ENCODE measurements at regions not wholly inside any gene's neighbourhood (a gene's known extent, or its start where the extent isn't known, plus 50 kb on each side); places are given as distances from the start of the nearest gene placed in this dataset.

DNA sequence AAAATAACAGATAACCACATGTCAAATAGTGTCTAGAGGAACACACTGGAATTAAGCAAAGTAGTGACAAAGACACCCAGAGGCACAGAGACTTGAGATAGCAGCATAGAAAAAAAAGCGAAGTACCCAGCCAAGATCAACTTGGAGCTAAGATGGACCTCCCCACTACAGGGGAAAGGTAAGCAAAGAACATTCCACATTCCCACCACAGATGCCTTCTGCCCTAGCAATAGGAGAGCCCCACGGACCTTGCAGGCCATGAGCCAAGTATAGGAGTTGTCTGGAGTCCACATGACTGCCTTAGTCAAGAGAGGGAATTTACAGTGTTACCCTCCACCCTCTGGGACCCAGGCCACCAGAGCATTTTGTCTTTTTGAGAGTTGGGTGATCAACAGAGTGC lies 110.7 kb upstream of the SPRY2 start:
- no peak for DNase-seq

DNA sequence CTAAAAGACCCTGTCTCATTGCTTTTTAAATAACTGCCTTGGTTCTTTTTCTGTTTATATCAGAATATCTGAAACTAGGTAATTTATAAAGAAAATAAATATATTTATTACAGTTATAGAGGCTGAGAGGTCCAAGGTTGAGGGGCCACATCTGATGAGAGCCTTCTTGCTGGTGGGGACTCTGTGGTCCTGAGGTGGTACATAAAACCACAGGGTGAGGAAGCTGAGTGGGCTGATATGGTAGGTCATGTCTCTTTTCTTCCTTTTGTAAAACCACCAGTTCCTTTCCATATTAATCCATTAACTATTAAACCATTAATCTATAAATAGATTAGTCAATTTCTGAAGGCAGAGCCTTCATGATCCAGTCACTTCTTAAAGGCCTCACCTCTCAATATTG lies 109.5 kb upstream of the SPRY2 start:
- no peak for DNase-seq

DNA sequence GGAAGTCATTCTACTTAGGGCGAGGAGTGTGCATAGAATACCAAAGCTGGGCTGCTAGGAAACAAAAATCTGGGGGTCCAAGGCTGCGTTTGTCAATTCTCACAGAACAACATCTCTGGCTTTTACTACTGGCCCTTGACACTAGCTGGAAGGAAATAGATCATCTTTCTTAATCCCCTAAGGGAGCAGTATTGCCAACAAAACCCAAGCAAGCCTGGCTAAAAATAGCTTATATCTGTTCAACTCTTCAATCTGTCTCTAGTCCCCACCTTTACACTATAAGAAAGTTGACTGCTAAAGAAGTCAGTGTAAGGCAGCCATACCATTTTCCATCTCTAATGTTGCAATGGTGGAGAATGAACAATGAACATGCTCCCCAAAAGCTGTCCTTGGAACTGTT lies 107.8 kb upstream of the SPRY2 start:
- no peak for DNase-seq

DNA sequence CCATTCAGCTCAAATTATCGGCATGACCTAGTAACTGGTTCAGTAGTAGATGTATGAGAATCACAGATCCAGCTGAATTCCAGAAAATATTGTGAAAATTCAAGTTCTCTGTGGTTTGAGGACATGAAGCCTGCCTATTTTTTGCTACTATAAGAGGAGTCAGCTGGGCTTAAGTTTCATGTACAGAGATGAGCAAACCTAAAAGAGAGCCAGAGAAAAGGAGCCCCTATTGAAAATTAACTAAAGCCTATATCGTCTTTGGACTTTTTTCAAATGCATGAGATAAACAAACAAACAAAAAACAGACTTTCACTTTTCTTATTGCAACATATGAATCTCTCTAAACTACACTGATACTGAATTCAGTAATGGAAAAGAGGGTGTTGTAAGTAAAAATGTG lies 106.8 kb upstream of the SPRY2 start:
- no peak for DNase-seq

DNA sequence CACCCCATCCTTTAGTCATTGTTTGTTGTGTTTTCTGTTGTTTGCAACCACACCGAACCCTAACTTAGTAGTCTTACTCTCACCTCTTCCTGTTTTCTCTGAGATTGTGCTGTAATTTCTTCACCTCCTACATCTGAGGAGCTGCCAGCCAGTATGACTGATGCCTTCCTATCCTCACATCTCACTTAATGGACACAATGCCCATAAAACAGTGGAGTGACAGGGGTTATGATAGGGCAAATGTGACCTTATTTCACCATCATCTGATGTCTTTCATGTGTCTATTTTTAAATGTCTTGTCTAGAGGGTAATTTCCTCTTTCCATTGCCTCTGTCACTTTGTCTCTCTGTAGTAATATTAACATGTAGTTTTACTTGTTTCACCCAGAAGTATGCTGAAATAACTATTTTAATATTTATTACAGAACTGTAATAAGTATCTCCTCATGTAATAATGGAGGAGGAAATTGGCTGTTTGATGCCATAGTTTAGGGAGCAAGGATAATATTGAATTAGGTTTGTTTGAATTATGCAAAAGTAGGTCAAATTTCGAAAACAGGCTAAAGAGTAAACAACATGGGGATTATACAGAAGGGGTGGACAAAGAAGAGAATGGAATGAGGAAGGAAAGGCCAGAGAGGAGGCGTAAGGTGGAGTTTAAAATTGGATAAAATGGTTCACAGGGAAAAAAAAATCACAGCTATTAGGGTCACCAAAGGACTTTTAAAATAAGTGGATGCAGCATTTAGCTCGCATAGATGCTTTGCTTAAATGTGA lies 103.5 kb upstream of the SPRY2 start:
- DNase-seq: no peak

DNA sequence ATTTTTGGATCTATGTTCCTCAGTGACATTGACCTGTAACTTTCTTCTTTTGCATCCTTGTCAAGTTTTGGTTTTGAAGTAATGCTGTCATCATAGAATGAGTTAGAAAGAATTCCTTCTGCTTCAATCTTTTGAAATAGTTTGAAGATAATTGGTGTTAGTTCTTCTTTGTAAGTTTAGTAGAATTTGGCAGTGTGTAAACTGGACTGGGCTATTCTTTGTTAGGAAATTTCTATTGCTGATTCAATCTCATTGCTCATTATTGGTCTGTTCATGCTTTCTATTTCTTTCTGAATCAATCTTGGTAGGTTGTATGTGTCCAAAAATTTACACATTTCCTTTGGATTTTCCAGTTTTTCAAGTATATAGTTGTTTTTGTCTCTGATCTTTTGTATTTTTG lies 101.7 kb upstream of the SPRY2 start:
- DNase-seq: no peak

DNA sequence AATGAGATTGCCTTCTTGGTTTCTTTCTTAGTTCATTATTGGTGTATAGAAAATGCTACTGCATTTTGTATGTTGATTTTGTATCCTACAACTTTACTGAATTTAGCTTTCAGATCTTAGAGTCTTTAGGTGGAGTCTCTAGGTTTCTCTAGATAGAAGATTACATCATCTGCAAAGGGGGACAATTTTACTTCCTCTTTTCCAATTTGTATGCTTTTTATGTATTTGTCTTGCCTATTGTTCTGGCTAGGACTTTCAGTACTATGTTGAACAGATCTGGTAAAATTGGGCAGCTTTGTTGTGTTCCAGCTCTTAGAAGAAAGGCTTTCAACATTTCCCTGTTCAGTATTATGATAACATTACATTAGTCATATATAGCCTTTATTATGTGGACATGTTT lies 101.0 kb upstream of the SPRY2 start:
- no peak for DNase-seq

DNA sequence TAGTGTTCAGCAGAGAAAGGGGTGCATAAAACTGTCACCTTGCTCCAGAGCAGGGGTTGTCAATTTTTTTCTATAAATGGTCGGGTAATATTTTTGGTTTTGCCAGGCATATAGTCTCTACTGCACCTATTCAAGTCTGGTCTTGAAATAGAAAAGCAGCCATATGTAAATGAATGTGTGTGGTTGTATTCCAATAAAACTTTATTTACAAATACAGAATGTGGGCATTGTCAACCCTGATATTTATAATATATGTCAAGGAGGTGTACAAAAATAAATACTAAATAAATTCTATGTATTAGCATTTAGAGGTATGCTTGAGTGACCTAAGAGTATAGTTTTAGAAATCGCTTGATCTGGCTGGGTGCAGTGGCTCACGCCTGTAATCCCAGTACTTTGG lies 97.6 kb upstream of the SPRY2 start:
- no peak for DNase-seq

DNA sequence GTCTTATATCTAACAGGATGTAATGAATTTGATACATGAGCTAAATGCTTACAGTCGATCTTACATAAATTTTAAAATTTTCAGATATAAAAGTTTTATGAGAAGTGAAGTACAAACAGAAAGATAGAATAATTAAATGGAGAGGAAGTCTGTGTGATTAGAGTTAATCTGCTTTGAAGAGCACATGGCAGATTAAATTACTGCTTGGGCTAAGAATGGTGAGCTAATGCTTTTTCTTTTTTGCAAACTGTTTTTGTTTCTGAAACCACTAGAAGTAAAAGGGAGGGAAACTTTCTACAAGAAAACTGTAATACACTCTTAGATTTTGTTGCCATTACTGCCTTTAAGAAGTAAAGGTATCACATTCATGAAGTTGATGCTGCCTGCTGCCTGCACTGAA lies 96.3 kb upstream of the SPRY2 start:
- DNase-seq: no peak

DNA sequence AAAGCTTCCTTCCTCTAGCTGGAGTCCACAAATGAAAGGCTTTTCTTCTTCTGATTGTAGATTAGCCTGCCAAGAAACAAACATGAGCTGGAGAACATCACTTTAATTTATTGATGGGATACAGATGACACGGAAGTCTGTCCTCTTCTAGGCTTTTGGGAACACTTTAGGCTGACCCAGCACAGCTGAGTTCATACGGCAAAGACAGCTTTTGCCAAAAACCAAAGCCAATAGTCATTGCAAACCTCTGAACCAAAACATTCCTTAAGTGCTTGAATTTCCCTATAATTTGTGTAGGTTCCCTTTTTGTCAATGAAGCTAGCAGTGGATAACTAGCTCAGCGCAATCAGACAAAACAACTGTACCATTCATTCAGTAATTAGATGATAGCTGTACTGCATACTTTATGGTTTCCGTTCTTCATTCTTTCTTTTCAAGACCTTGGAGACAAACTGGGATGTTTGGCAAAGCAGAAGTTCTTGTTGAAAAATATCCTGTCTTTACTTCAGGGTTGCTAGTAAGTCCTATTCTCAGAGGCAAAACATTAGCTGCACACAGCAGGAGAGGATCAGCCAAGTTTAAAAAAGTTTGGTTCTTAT lies 95.7 kb upstream of the SPRY2 start:
- DNase-seq: no peak

DNA sequence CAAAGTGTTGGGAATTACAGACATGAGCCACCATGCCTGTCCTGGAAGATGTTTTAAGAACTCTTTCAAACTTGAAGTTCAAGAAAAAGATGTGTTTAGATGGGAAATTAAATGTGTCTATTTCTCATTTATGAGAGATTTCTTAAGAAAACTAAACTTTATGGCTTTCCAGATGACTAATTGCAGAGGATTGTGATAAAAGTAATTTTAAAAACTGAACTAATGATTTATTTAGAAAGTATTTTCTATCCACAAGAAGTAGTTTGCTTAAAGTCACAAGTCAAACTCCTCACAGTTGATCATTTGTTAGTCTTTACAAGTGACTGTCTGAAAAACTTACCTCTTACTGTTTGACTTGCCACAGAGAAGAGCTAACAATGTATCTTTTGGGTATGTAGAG lies 89.6 kb upstream of the SPRY2 start:
- no peak for DNase-seq

DNA sequence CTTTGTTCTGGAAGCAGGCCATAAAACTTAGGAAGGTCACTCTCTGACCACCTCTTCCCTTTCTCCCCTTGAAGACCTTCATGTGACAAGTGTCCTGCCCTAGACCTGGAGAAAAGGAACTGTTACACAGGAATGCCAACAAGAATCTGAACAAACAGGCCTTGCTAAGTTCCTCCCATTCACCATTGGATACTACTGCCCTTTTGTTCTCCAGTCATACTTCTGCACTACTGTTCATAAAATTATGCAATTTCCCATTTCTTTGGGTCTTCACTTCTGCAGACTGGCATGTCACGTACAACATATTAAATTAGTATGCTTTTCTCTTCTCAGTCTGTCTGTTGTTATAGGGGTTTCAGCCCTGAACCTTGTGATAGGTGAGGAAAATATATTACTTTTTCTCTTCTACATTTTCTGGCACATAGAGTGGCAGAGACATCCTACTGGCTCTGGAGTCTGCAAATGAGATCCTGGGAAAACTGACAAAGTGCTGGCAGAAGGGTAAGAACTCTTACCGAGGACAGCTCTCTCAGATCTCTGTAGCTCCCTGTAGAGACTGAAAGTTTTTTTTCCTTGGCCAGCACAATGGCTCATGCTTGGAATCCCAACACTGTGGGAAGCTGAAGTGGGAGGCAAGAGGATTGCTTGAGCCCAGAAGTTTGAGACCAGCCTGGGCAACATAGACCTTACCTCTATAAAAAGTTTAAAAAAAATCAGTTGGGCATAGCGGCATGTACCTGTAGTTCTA lies 87.6 kb upstream of the SPRY2 start:
- no peak for DNase-seq

DNA sequence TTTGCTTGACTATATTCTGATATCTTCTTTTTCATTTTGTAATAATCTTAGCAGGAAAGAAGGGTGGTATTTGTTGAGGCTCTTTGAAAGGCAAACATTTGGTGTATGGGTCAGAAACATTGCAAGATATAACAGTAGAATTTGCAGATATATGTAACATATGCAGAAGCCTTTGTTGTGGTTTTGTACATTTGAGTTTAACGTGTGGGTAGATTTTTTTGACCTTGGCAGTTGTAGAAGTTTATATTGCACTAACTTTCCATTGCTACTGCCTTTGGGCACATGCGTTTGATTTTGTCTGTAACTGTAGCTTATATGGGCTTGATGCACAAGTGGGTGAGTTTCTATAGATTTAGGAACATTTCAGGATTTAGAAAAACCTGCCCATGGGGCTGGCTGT lies 78.5 kb upstream of the SPRY2 start:
- DNase-seq: no peak

DNA sequence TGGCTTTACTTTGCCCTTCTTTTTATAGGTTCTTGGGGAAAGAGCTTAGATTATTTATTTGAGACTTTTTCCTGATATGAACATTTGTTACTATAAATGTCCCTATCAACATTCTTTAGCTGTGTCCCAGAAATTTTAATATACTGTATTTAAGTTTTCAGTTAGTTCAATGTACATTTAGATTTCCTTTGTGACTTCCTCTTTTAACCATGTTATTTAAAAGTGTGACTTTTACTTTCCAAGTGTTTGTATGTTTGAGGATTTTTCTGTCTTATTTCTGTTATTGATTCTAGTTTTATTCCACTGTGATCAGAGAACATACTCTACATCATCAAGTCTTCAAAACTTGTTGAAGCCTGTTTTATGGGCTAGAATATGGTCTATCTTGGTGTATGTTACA lies 72.7 kb upstream of the SPRY2 start:
- no peak for DNase-seq

DNA sequence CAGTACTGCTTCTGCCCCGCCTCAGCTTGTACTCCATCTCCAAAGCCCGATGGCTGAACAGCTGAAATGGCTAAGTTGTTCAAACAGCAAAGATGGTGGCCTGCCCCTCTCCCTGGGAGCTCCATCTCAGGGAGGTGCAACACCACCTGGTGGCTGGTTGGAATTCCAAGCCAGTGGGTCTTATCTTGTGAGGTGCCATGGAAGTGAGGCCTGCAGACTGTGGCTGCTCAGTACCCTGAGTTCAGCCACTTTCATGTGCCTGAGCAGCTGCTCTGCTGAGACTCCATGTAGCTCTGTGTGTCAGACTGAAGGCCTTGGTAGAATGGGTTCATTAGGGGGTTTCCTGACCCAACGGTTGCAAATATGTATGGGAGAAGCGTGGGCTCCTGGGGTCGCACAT lies 67.3 kb upstream of the SPRY2 start:
- DNase-seq: no peak

DNA sequence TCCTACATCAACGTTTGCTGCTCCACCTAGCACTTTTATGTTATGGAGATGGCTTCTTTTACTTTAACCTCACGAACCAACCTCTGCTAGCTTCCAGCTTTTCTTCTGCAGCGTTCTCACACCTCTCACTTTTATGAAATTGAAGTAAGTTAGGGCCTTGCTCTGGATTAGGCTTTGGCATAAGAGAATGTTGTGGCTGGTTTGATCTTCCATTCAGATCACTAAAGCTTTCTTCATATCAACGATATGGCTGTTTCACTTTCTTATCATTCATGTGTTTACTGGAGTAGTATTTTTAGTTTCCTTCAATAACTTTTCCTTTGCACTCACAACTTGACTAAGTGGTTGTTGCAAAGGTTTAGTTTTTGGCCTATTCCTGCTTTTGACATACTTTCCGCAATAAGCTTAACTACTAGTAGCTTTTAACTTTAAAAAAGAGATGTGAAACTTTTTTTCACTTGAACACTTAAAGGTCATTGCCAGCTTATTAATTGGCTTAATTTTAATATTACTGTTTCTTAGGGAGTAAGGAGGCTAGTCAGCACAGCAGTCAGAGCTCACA lies 60.0 kb upstream of the SPRY2 start:
- no peak for DNase-seq

DNA sequence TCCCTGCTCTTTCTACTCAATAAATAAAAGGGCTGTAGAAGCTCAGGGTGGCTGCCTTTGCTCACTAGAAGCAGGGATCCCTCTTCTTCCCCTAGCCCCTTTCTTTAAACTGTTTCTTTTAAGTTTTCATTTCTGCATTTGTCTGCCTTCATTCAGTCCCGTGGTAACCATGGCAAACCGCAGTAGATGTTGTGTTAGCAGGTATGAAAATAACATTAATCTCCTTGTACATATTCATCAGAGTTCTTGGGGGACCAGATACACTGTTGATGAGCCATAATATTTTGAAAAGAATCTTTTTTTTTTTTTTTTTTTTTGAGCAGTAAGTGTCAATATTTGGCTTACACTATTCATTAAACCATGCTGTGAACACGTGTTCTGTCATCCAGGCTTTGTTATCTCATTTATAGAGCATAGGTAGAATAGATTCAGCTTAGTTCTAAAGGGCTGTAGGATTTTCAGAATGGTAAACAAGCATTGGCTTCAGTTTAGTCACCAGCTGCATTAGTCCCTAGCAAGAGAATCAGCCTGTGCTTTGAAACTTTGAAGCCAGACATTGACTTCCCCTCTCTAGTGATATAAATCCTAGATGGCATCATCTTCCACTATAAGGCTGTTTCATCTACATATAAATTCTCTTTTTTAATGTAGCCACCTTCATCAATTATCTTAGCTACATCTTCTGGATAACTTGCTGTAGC lies 59.4 kb upstream of the SPRY2 start:
- no peak for DNase-seq

DNA sequence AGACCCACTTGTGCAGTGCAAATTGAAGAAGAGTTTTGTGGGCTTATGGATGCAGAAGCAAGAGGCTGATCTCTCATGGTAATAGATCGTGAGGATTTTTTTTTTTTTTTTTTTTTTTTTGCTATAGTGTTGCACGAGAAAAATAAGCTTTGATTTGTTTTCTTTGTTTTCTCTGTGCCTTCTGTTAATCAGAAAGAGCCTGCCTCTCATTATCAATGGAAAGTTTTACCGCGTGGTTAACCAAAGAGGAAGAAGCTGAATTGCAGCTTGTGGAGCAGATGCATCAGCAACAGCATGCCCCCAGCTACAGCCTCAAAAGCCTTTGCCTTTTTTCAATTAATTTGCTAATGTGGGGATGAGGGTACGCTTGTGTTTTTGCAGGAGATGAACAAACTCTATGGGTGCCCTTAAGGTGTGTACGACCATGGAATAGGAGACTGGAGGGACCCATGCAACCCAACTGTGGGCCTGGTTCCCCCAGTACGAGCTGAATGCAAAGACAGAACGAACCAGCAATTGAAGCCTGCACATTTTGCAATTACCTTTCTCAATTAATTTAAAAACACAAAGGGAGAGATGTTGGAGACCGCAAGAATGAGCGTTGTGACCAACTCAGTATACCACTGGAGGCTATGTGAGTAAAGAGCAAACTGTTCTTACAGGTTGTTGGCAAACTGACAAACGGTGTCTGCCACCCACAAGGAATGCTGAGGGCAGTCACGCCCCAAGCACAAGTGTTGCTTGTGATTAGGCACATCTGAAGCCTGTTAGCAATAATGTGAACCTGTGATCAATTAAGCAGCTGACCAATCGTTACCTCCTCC lies 58.6 kb upstream of the SPRY2 start:
- DNase-seq: no peak

All from GDM1 (cell line).